WTC11 (cell line): ENCODE measurements at regions not wholly inside any gene's neighbourhood (a gene's known extent, or its start where the extent isn't known, plus 50 kb on each side); places are given as distances from the start of the nearest gene placed in this dataset.

Source experiments
- E2F4 ChIP-seq: sonication (generic); formaldehyde crosslinking; IDR thresholded peaks from 2 replicates; pipeline ENCODE4 v1.8.1; 2022; ENCODE audit warnings: low read depth, mild to moderate bottlenecking, moderate library complexity, missing genetic modification reagents, borderline replicate concordance
- FOXJ3 ChIP-seq: sonication (generic); formaldehyde crosslinking; IDR thresholded peaks from 2 replicates; pipeline ENCODE4 v1.9.0; 2021; ENCODE audit warnings: missing genetic modification reagents, mild to moderate bottlenecking, borderline replicate concordance
- HMGA2 ChIP-seq: fragments of 250-450 bp; sonication (Bioruptor Pico); IDR thresholded peaks from 2 replicates; pipeline ENCODE4 v1.4.0; 2021; ENCODE audit warnings: mild to moderate bottlenecking, moderate library complexity
- HMGXB4 ChIP-seq: sonication (generic); formaldehyde crosslinking; IDR thresholded peaks from 2 replicates; pipeline ENCODE4 v1.8.1; 2023; ENCODE audit warnings: mild to moderate bottlenecking, moderate library complexity, missing genetic modification reagents
- JAZF1 ChIP-seq: fragments of 250-450 bp; sonication (Bioruptor Pico); IDR thresholded peaks from 2 replicates; pipeline ENCODE4 v1.9.0; 2021; ENCODE audit warnings: moderate library complexity, mild to moderate bottlenecking, inconsistent platforms
- KAT7 ChIP-seq: sonication (generic); formaldehyde crosslinking; IDR thresholded peaks from 2 replicates; pipeline ENCODE4 v1.8.1; 2023; ENCODE audit warnings: missing genetic modification reagents, mild to moderate bottlenecking, borderline replicate concordance

GRCh38 chrX:38505583-38505982, 55.8 kb upstream of the TSPAN7 start (continued):
- TF ChIP-seq HMGXB4 (CRISPR knock-in tag) = no peak
- TF ChIP-seq JAZF1 (CRISPR knock-in tag) = no peak
- no peak for TF ChIP-seq HMGA2 (CRISPR knock-in tag)
- TF ChIP-seq FOXJ3 (CRISPR knock-in tag) = no peak
- TF ChIP-seq E2F4 (CRISPR knock-in tag) = no peak
- TF ChIP-seq KAT7 (CRISPR knock-in tag) = no peak
